ENCODE measurements at regions not wholly inside any gene's neighbourhood (a gene's known extent, or its start where the extent isn't known, plus 50 kb on each side); places are given as distances from the start of the nearest gene placed in this dataset.

DNA sequence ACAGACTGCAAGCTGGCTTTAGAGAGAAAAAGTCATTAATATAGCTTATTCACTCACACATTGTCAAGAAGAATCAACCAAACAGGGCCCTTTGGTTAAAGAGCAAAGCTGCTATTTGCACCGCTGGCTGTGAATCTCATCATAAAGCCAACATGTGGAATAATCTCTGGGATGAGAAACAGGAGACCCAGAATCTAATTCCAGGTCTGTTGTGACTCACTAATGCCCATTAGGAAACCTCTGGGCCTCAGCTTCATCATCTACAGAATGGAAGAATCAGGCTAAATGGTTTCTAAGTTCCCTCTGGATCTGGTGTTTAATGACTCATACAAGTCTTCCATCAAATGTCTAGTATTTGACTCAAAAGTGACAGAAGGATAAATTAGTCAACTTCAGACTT is 591.7 kb upstream of the DDX18 start:
- no peak for TF ChIP-seq POLR2A (IDR thresholded peaks at IDR 0.05; ENCODE audit: low read depth, low read length)
- no peak for TF ChIP-seq MYC (IDR thresholded peaks at IDR 0.05; ENCODE audit: low read depth, low read length)
- no peak for TF ChIP-seq GATA2 (IDR thresholded peaks at IDR 0.05; ENCODE audit: insufficient read depth, insufficient read length, low read depth, low read length)
- no peak for TF ChIP-seq FOS (IDR thresholded peaks at IDR 0.05; ENCODE audit: borderline replicate concordance, insufficient read depth, low read length)
- no peak for TF ChIP-seq JUN (IDR thresholded peaks at IDR 0.05; ENCODE audit: borderline replicate concordance, insufficient read depth, insufficient read length, low read depth)
- TF ChIP-seq CTCF (IDR thresholded peaks at IDR 0.05; ENCODE audit: extremely low read depth in 1 of 2, insufficient read depth in 1 of 2, low read depth in 1 of 2, low read length in 2 of 2) = no peak
- TF ChIP-seq, protein P1, sequence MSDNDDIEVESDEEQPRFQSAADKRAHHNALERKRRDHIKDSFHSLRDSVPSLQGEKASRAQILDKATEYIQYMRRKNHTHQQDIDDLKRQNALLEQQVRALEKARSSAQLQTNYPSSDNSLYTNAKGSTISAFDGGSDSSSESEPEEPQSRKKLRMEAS (IDR thresholded peaks at IDR 0.05; ENCODE audit: insufficient read depth, insufficient read length) = no peak
- no peak for TF ChIP-seq EZH2 (IDR thresholded peaks at IDR 0.05; ENCODE audit: borderline replicate concordance, low read depth, low read length, severe bottlenecking)
- TF ChIP-seq POLR2AphosphoS5 (IDR thresholded peaks at IDR 0.05; ENCODE audit: insufficient read depth, low read depth, low read length) = no peak
- Histone ChIP-seq H3K9ac (replicated peaks; ENCODE audit: extremely low read depth, insufficient read depth, low read length) (no peak overlapping the region), H3K9me3 (replicated peaks; ENCODE audit: control insufficient read depth, insufficient read depth, low read length) (no peaks in the 10 kb centered on the region), H3K9me1 (replicated peaks; ENCODE audit: control insufficient read depth, extremely low read depth, insufficient read depth, low read length) (no peaks in the 10 kb centered on the region), H3K79me2 (ENCODE audit: control insufficient read depth, insufficient read depth, low read length) (no peaks in the 10 kb centered on the region), H3K4me2 (ENCODE audit: insufficient read depth, low read length) (no peak overlapping the region), H2AFZ (ENCODE audit: low read depth, low read length) (no peak overlapping the region), H3K27ac (ENCODE audit: insufficient read depth, low read depth, low read length) (no peak overlapping the region), H3K36me3 (ENCODE audit: control insufficient read depth in 2 of 2, extremely low read depth in 1 of 2, insufficient read depth in 2 of 2, low read length in 2 of 2) (no peaks in the 10 kb centered on the region), H3K27me3 (ENCODE audit: control insufficient read depth in 2 of 2, insufficient read depth in 2 of 2, low read length in 2 of 2) (no peaks in the 10 kb centered on the region), H3K4me1 (ENCODE audit: control insufficient read depth, extremely low read depth, insufficient read depth, low read length) (no peaks in the 10 kb centered on the region), H3K4me3 (replicated peaks in 1 of 3; ENCODE audit: insufficient read depth in 1 of 3, low read depth in 1 of 3, low read length in 3 of 3) (no peak overlapping the region), H4K20me1 (replicated peaks; ENCODE audit: control insufficient read depth, extremely low read depth, insufficient read depth, low read length) (no peaks in the 10 kb centered on the region)
- ChIA-PET CTCF (no interaction called here), POLR2A (no interaction called here)
- FAIRE-seq (no peak), DNase-seq (ENCODE audit: low read depth, low spot score) (no peak)
- no TSS peak for BruUV-seq (replicated peaks)
- dilution Hi-C loops (cut with MboI; ENCODE audit: extremely low pct_ligation_motif_present, low sequenced_read_pairs) = no loop called here
- intact Hi-C loops (cut with micrococcal nuclease) = no loop called here
